RCC 7860 (cell line): ENCODE measurements at regions not wholly inside any gene's neighbourhood (a gene's known extent, or its start where the extent isn't known, plus 50 kb on each side); places are given as distances from the start of the nearest gene placed in this dataset.

Experiments
- DNase-seq: peaks from one replicate; pipeline ENCODE4 v3.0.0-alpha.2; 2015; ENCODE audit warnings: low spot score
- FAIRE-seq: peaks from 2 replicates; lab custom pipeline; 2012; peaks lifted over from hg19 to GRCh38; lab: Jason Lieb, UNC

- no peak for FAIRE-seq
- no peak for DNase-seq
Observed at GRCh38 chr15:87129916-87130315, 1050.2 kb downstream of the AGBL1 start.

GRCh38 chr15:87123676-87124382 is 1044.2 kb downstream of the AGBL1 start:
- DNase-seq (no peak), FAIRE-seq (no peak)

- FAIRE-seq (no peak), DNase-seq (no peak)
Observed at GRCh38 chr15:87121336-87121735, 1041.7 kb downstream of the AGBL1 start.

- FAIRE-seq, result no peak
- no peak for DNase-seq
Observed at GRCh38 chr15:87120555-87120954, 1040.9 kb downstream of the AGBL1 start.

GRCh38 chr15:87118846-87119245 is 1039.2 kb downstream of the AGBL1 start:
- no peak for FAIRE-seq
- DNase-seq, result no peak

GRCh38 chr15:87118435-87118834 is 1038.8 kb downstream of the AGBL1 start:
- DNase-seq (no peak), FAIRE-seq (no peak)

GRCh38 chr15:87115795-87116194 is 1036.1 kb downstream of the AGBL1 start:
- DNase-seq, result no peak
- no peak for FAIRE-seq

GRCh38 chr15:87099916-87100315 is 1020.2 kb downstream of the AGBL1 start:
- FAIRE-seq (no peak), DNase-seq (no peak)

- DNase-seq (no peak), FAIRE-seq (no peak)
Observed at GRCh38 chr15:87089551-87089950, 1009.9 kb downstream of the AGBL1 start.

- DNase-seq, result no peak
- FAIRE-seq, result no peak
Observed at GRCh38 chr15:87083201-87083600, 1003.5 kb downstream of the AGBL1 start.

- FAIRE-seq, result no peak
- DNase-seq, result no peak
Observed at GRCh38 chr15:87082581-87082980, 1002.9 kb downstream of the AGBL1 start.

- no peak for DNase-seq
Observed at GRCh38 chr15:87080547-87080946, 1000.9 kb downstream of the AGBL1 start.

More at GRCh38 chr15:87080547-87080946, 1000.9 kb downstream of the AGBL1 start:
- no peak for FAIRE-seq
